ENCODE measurements at regions not wholly inside any gene's neighbourhood (a gene's known extent, or its start where the extent isn't known, plus 50 kb on each side); places are given as distances from the start of the nearest gene placed in this dataset.
"Not testable (repeated sequence)": the region's sequence is repeated elsewhere in the genome, so short reads cannot be mapped to it uniquely, and the experiment has no call there.

DNA sequence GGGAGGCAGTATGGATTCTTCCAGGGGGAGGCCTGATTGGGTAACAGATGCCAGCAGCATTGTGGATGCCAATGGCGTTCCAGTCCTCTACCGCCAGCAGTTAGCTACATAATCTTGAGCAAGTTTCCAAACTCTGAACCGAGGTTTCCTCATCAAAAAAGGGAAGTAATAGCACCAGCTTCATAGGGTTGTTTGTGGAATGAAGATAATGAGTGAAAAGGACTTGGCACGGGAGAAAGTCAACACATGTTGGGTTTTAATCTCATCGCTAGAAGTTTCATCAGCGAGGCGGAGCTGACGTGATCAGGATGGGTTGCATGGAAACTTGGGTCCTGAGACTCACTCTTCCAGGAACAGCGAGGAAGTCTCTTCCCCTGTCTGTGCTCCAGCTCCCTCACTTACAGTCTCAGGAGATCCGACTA lies 266.7 kb downstream of the SH3BP4 start:
- DNase-seq: no peak

GRCh38 chr2:235219048-235219447 lies 267.2 kb downstream of the SH3BP4 start:
- DNase-seq: no peak

DNA sequence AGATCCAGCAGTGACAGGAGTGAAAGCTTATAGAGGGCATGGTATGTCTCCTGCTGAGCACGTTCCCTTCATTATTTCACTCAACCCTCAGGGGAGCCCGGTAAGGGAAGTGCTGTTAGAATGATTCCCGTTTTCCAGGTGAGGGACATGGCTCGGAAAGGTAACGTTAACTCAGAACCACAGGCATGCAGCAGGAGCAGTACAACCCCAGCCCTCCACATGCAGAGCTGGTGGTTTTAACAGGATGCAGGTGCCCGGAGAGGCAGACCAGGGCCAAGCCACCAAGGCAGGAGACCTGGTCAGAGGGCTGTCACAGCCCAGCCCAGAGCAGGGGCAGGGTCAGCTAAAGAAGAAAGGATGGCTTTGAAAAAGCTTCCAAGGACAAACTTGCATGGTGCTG lies 268.5 kb downstream of the SH3BP4 start:
- DNase-seq: no peak

GRCh38 chr2:235223011-235223410 lies 270.8 kb upstream of the AGAP1 start:
- no peak for DNase-seq

DNA sequence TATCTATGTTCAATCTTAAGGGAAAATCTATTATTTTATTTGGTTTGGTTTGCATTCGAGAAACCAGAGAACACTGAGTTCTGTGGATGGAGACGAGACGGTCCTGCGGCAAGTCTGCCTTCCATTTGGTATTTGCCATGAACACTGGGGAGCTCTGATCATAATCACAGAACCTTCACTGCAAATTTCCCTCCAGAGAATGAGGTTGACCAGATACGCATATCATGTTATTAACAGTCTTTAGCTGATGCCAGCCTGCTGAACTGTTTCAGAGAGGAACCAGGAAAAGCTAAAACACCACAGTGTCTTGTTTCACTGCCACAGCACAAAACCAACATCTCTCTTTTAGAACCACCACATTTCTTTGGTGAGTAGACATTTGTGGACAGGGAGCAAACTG lies 269.4 kb upstream of the AGAP1 start:
- DNase-seq: no peak

- DNase-seq: no peak
These were observed 268.6 kb upstream of the AGAP1 start for GRCh38 chr2:235225261-235225660.

- DNase-seq: no peak
These were observed 266.3 kb upstream of the AGAP1 start for GRCh38 chr2:235227590-235227989.

DNA sequence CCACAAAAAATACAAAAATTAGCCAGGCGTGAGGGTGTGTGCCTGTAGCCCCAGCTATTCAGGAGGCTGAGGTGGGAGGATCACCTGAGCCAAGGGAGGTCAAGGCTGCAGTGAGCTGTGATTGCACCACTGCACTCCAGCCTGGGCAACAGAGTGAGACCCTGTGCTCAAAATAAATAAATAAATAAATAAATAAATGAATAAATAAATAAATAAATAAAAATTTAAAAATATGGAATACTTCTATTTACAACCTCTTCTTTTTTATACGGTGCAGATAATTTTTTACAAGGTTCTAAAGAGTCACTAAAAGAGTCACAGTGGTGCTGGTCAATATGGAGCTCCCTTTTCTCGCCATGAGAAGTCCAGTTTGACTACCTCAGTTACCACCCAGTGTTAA lies 265.4 kb upstream of the AGAP1 start:
- DNase-seq: not testable (repeated sequence)

DNA sequence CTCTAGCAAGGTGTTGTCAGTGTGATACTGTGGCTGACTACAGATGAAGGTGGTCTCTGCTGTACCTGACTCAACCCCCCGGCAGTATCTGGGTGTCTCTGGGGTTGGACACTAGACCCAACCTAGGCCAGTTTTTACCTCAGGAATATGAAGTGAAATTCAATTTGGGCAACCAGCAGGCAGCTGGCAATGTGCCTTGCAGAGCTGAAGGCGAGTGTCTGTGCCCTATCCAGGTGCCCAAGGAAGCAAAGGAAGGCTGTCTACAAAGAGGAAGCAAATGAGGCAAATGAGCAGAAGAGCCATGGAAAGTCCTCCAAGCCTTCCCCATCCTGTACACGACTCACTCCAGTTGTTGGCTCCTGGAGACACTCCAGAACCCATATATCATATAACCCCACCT lies 264.6 kb upstream of the AGAP1 start:
- no peak for DNase-seq

GRCh38 chr2:235230821-235231601 lies 262.8 kb upstream of the AGAP1 start:
- DNase-seq: peak in 1 of 3 donors; percentile 45

GRCh38 chr2:235232449-235233433 lies 261.1 kb upstream of the AGAP1 start:
- DNase-seq: no peak

GRCh38 chr2:235234736-235235135 lies 259.1 kb upstream of the AGAP1 start:
- peak in 1 of 3 donors; percentile 60 for DNase-seq

DNA sequence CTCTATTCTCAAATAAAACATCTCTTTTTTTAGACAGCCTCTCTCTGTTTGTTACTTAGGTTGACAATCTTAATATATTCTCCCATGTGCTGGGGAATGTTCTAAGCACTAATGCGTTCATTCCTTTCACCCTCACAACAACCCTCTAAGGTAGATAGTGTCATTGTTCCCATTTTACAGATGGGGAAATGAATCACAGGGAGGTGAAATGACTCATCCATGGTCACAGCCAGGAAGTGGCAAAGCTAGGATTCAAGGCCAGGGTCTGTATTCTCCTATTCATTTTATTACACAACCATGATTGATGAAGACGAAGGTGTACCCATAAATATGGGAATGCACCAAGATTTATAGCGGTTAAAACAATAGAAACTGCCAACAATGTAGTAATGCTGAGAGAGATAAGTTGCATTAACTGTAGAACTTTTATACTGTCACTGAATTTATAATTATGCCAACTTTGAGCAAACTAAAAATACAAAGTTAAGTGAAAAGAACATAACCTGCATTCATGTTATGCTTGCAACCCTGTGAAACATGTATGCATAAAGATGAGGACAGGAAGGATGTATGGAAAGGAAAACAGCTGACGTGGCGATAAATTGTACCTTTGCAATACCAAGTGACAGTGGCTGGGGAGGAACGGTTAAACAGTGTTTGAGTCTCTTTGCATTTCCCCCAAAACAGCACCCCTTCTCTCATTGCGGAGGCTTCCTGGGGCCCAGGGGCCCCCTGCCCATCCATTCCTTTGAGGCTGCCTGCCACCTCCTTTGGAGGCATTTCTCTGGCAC lies 257.7 kb upstream of the AGAP1 start:
- DNase-seq: no peak

DNA sequence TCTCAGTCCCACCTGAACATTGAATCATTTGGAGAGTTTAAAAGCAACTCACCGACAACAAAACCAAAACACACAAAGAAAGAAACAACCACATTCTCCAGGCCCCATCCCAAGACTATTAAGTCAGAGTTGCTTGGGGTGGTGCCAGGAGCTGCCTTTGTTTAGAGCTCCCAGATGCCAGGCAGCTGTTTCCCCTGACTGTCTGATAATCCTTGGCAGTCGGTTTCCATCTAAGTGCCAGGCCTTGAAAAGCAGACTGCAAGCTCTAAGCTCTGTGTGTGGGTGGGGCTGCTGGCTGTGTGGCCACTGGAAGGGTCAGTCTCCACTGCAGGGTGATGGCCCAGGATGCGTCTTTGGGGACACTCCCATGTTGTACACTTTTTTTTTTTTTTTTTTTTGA lies 255.3 kb upstream of the AGAP1 start:
- peak; percentile 63 to 84 (median 69) for DNase-seq

DNA sequence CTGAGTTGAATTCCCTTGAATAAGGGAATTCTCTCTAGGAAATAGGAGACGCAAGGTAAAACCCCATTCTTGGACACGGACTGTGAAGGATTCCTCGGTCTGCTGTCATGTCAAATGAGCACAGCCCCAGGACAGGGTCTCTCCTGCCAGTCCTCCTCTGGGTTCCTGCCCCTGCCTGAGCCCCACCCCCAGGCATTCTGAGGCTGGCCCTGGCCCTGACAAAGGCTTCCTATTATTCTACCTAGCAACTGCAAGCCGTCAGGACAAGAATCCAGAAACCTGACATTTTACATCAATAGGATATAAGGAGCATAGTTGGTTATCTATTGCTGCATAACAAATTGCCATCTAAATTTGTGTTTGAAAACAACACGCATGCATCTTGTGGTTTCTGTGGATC lies 253.3 kb upstream of the AGAP1 start:
- DNase-seq: no peak

DNA sequence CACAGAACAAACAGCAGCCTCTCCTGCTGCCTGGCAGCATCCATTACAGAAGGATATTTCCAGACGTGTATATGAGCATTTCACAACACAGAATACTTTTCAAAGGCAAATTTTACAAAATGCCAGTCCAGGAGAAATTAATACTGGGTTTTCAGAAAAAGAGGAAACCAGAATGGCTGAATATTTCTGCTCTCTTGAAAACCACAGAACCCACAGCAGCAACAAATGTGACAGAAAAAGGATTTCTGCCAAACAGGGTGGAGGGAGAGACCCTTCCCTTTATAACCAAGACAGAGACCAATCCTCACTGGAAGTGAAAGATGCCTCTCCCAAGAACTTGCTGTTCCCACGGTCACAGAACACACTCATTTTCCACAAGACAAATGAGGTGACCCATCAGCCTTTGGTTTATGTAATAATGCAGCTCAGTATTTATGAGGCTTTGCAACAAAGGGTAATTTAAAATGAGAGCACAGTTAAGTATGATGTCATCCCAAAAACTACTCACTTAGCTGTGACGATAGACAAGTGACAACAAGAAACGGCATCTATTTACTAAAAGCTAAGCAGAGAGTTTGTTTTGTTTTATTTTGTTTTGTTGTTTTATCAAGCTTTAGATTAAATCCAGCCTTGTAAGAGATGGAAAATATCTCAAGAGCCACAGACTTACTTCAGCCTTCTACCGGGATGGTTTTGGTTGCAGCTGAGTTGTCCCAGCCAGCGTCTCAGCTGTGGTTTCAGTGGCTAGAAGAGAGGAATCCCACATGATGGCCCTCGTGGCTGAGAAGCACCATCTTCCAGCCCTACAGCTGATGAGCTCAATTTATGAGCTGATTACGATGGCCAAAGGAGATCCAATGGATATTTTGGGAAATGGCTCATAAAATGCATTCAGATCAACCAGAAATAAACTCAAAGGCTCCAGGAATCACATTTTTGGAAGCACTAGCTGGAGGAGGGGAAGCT lies 249.3 kb upstream of the AGAP1 start:
- no peak for DNase-seq

DNA sequence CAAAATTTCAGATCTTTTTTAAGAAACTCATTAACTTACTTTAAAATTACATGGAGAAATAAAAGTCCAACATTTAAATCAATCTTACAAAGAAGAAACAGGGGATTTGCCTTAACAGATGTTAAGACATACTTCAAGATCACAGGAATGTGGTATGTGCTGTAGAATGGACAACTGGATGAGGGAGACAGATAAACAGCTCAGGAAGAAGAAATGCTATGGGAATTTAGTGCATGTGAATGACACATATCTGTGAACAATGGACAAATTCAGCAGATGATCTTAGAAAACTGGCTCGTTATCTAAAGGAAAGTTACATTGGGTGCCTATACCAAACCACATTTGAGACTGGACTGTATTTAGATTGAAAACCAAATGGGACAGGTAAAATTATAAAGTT lies 246.8 kb upstream of the AGAP1 start:
- DNase-seq: no peak

DNA sequence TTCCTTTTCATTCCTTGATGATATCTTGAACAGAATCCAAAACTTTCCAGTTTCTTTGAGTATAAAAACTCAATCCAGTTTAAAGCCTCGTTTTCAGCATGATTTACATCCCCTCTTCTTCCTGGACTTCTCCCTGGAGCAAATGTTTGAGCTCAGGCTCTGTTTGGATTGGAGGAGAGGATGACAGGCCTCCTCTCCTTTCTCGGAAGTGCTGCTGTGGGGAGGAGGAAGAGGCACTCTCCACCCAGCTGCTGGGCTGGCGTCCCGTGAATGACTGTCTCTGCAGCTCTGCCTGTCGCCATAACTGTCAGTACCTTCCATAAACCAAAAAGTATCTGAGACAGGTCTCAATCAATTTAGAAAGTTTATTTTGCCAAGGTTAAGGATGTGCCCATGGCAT lies 238.2 kb upstream of the AGAP1 start:
- DNase-seq: peak; percentile 25 to 80 (median 67)

DNA sequence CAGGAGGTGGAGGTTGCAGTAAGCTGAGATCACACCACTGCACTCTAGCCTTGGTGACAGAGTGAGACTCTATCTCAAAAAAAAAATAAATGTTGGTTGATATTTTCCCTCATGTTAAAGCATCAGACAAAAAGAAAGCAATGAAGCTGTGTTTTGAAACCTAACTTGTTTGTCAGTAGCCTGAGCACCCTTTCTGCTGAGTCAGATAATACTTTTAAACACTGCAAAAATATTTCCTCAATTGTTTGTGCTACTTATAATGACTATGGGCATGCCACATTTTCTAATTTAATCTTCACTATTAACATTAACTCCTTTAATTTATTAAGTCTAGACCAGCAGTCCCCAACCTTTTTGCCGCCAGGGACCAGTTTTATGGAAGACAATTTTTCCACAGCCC lies 236.3 kb upstream of the AGAP1 start:
- DNase-seq: no peak

DNA sequence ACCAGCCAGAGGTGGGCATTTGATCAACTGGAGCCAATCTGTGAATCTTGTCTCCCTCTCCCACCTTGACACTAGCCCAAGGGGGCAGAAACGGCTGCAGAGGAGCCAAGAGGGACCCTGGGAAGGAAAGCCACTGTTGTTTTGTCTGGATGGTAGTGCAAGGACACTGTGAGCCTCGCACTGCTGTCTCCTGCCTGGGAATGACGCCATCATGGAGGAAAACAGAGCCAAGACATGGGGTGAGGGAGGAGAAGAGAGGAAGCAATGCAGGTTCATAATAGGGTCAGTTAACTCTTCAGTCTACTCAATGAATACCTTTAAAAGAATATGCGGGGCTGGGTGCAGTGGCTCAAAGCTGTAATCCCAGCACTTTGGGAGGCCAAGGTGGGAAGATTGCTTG lies 231.1 kb upstream of the AGAP1 start:
- DNase-seq: peak in 1 of 3 donors; percentile 48
